GM12878 (cell line): ENCODE measurements at regions not wholly inside any gene's neighbourhood (a gene's known extent, or its start where the extent isn't known, plus 50 kb on each side); places are given as distances from the start of the nearest gene placed in this dataset.

Experiments
- ATAC-seq: fragments of 200-7000 bp; cut with Tn5 transposase; 3 replicates; pipeline ENCODE4 v1.9.1; 2020; ENCODE audit warnings: mild to moderate bottlenecking, moderate library complexity
- BruUV-seq: library from RNA; stranded (reverse); fragments of 400-500 nt; replicated peaks from 2 replicates; lab custom pipeline; 2021; lab: Mats Ljungman, UMichigan
- CTCF ChIA-PET: fragments of 300-600 bp; sonication (Branson Sonifier 250); formaldehyde crosslinking; extraction: SDS; loops from one replicate; lab custom pipeline; 2021; ENCODE audit warnings: inconsistent platforms; lab: Yijun Ruan, JAX
- POLR2A ChIA-PET: fragments of 350-600 bp; formaldehyde crosslinking; extraction: SDS; loops from one replicate; lab custom pipeline; 2021; ENCODE audit warnings: inconsistent platforms; lab: Charles Lee
- RAD21 ChIA-PET: fragments of 300-600 bp; sonication (Branson Sonifier 250); formaldehyde crosslinking; loops from one replicate; lab custom pipeline; 2023; ENCODE audit warnings: antibody characterized with exemption; ENCODE audit not compliant: unreplicated experiment; lab: Charles Lee
- SMC1A ChIA-PET: fragments of 300-600 bp; sonication (Branson Sonifier 250); formaldehyde crosslinking; loops from one replicate; lab custom pipeline; 2023; ENCODE audit not compliant: unreplicated experiment, uncharacterized antibody; lab: Charles Lee
- DNase-seq: peaks from one replicate; pipeline ENCODE4 v3.0.0-alpha.2; 2011; ENCODE audit warnings: low read depth, low spot score
- FAIRE-seq: peaks from 3 replicates; lab custom pipeline; 2011; peaks lifted over from hg19 to GRCh38; lab: Jason Lieb, UNC
- H2AFZ ChIP-seq: 2 replicates; pipeline ENCODE4 v1.6.0; 2011; ENCODE audit warnings: low read depth, low read length, control low read depth; ENCODE audit not compliant: control insufficient read depth
- H3K27ac ChIP-seq: 2 replicates; pipeline ENCODE4 v1.5.1; 2011; ENCODE audit warnings: control low read depth; ENCODE audit not compliant: control insufficient read depth, insufficient read depth
- H3K27me3 ChIP-seq, 2 experiments: replicated peaks in 1 of 2; 2 replicates each; pipeline versions ENCODE4 v1.6.0 to v1.6.1; 2011; ENCODE audit warnings: low read length in 1 of 2; ENCODE audit not compliant: control insufficient read depth in 2 of 2, insufficient read depth in 2 of 2
- H3K36me3 ChIP-seq, 2 experiments: 2 replicates each; pipeline ENCODE4 v1.5.1; 2011; ENCODE audit warnings: low read length in 1 of 2; ENCODE audit not compliant: control insufficient read depth in 2 of 2, insufficient read depth in 2 of 2
- H3K4me1 ChIP-seq: 2 replicates; pipeline ENCODE4 v1.6.1; 2011; ENCODE audit warnings: mild to moderate bottlenecking, low read length, moderate library complexity, mixed read lengths; ENCODE audit not compliant: control insufficient read depth, insufficient read depth
- H3K4me2 ChIP-seq: 2 replicates; pipeline ENCODE4 v1.6.0; 2011; ENCODE audit warnings: control low read depth; ENCODE audit not compliant: control insufficient read depth, insufficient read depth
- H3K4me3 ChIP-seq: fragments of 200-600 bp; sonication (generic); 2 replicates; pipeline ENCODE4 v1.5.1; 2016
- H3K79me2 ChIP-seq: 2 replicates; pipeline ENCODE4 v1.6.0; 2011; ENCODE audit warnings: low read length; ENCODE audit not compliant: control insufficient read depth, insufficient read depth
- H3K9ac ChIP-seq: 2 replicates; pipeline ENCODE4 v1.8.0; 2011; ENCODE audit warnings: low read length, control low read depth, mixed read lengths; ENCODE audit not compliant: control insufficient read depth, insufficient read depth
- H3K9me3 ChIP-seq: replicated peaks from 3 replicates; pipeline ENCODE4 v1.5.1; 2011; ENCODE audit warnings: mild to moderate bottlenecking, low read length; ENCODE audit not compliant: control insufficient read depth, insufficient read depth
- H4K20me1 ChIP-seq: 2 replicates; pipeline ENCODE4 v1.6.0; 2011; ENCODE audit not compliant: control insufficient read depth, insufficient read depth
- BCL3 ChIP-seq: IDR thresholded peaks from 2 replicates; pipeline ENCODE4 v1.6.1; 2011; ENCODE audit warnings: borderline replicate concordance, low read depth, mild to moderate bottlenecking, moderate library complexity, low read length; ENCODE audit not compliant: insufficient read depth, poor library complexity, severe bottlenecking
- CREB1 ChIP-seq: IDR thresholded peaks from 2 replicates; pipeline ENCODE4 v1.6.1; 2012; ENCODE audit warnings: low read depth, mild to moderate bottlenecking, inconsistent platforms
- ELK1 ChIP-seq: IDR thresholded peaks from 2 replicates; pipeline ENCODE4 v1.6.1; 2012; ENCODE audit warnings: low read depth, low read length, improper control_type of control experiment
- EP300 ChIP-seq, 2 experiments: fragments of 150-350 bp in 1 of 2; IDR thresholded peaks; 2 replicates each; pipeline ENCODE4 v1.6.1; 2011 to 2012; ENCODE audit warnings: low read depth in 2 of 2, low read length in 2 of 2, borderline replicate concordance in 1 of 2, improper control_type of control experiment in 1 of 2, inconsistent platforms in 1 of 2; ENCODE audit not compliant: control insufficient read depth in 1 of 2
- KDM1A ChIP-seq: fragments of 200-600 bp; sonication (generic); IDR thresholded peaks from 2 replicates; pipeline ENCODE4 v1.6.1; 2016; ENCODE audit warnings: borderline replicate concordance
- MTA3 ChIP-seq: IDR thresholded peaks from 2 replicates; pipeline ENCODE4 v1.6.1; 2012; ENCODE audit warnings: low read length, inconsistent platforms, borderline replicate concordance
- MYB ChIP-seq: fragments of 150-350 bp; IDR thresholded peaks from 2 replicates; pipeline ENCODE4 v1.6.1; 2014; ENCODE audit warnings: mild to moderate bottlenecking, low read depth, low read length, borderline replicate concordance
- NFYB ChIP-seq: IDR thresholded peaks from 2 replicates; pipeline ENCODE4 v1.6.1; 2011; ENCODE audit warnings: low read depth, mild to moderate bottlenecking, low read length, improper control_type of control experiment, moderate library complexity; ENCODE audit not compliant: insufficient read depth
- PBX3 ChIP-seq: IDR thresholded peaks from 2 replicates; pipeline ENCODE4 v1.6.1; 2011; ENCODE audit warnings: mild to moderate bottlenecking, low read depth, low read length, moderate library complexity; ENCODE audit not compliant: insufficient replicate concordance
- POU2F2 ChIP-seq: IDR thresholded peaks from 3 replicates; pipeline ENCODE4 v1.6.1; 2011; ENCODE audit warnings: low read depth, mild to moderate bottlenecking, low read length, borderline replicate concordance
- REST ChIP-seq: IDR thresholded peaks from 2 replicates; pipeline ENCODE4 v1.6.1; 2012; ENCODE audit warnings: mild to moderate bottlenecking, low read depth, low read length
- RFX5 ChIP-seq: IDR thresholded peaks from 2 replicates; pipeline ENCODE4 v1.6.1; 2011; ENCODE audit warnings: low read depth, low read length, improper control_type of control experiment
- SUZ12 ChIP-seq: fragments of 200-600 bp; sonication (generic); IDR thresholded peaks from one replicate; pipeline ENCODE4 v1.6.1; 2018; ENCODE audit warnings: antibody characterized with exemption, mild to moderate bottlenecking; ENCODE audit not compliant: unreplicated experiment
- TCF12 ChIP-seq: IDR thresholded peaks from 2 replicates; pipeline ENCODE4 v1.6.1; 2011; ENCODE audit warnings: low read depth, mild to moderate bottlenecking, low read length
- WGBS: methylation state at CpG from one replicate; pipeline ENCODE4 v1.1.6; 2016; ENCODE audit warnings: low lambda C conversion rate; ENCODE audit not compliant: insufficient replicate concordance, insufficient coverage; ENCODE audit errors: missing lambda C conversion rate; 5-methylcytosine and 5-hydroxymethylcytosine counted together
- in situ Hi-C: fragments of 300-500 bp; cut with MboI; formaldehyde crosslinking; loops from 9 replicates; pipeline ENCODE4 v1.14.3; 2018; ENCODE audit warnings: mixed read lengths
- intact Hi-C: fragments of 100-400 bp; cut with micrococcal nuclease; formaldehyde crosslinking; loops from one replicate; pipeline ENCODE4 v1.14.2; 2022; ENCODE audit not compliant: unreplicated experiment

- no peak for TF ChIP-seq REST
- TF ChIP-seq PBX3 = no peak
Measured at GRCh38 chr5:27502236-27502635, 463.9 kb upstream of the CDH9 start (continued).

- 0% methylated on average over 2 of the region's 2 CpGs for WGBS
- TF ChIP-seq KDM1A (no peak), MTA3 (no peak), SUZ12 (no peak), ELK1 (no peak), BCL3 (no peak), MYB (no peak), EP300 (IDR thresholded peaks at IDR 0.05; ENCODE audit: borderline replicate concordance in 1 of 2, control insufficient read depth in 1 of 2, low read depth in 2 of 2, low read length in 2 of 2) (no peak), TCF12 (no peak), POU2F2 (no peak), CREB1 (no peak), RFX5 (no peak), NFYB (no peak)
- ATAC-seq (no peak), FAIRE-seq (no peak), DNase-seq (no peak)
- no peaks in the 10 kb centered on the region for H3K27me3 ChIP-seq
- no peaks in the 10 kb centered on the region for H3K4me1 ChIP-seq
- ChIA-PET CTCF (no interaction called here), POLR2A (no interaction called here), SMC1A (interaction anchor here (0.7 kb wide), 1 partner anchor 10 kb away, joined by 3 read pairs; no protein-coding TSS in a partner anchor), RAD21 (no interaction called here)
- intact Hi-C loops = no loop called here
- in situ Hi-C loops = no loop called here
- no peaks in the 10 kb centered on the region for H3K79me2 ChIP-seq
- no peak overlapping the region for H3K27ac ChIP-seq
- H4K20me1 ChIP-seq = no peaks in the 10 kb centered on the region
- no peak overlapping the region for H3K4me3 ChIP-seq
- no peaks in the 10 kb centered on the region for H3K36me3 ChIP-seq
- H2AFZ ChIP-seq = no peak overlapping the region
- H3K9ac ChIP-seq = no peak overlapping the region
- no TSS peak for BruUV-seq
- H3K4me2 ChIP-seq = no peak overlapping the region
- no peaks in the 10 kb centered on the region for H3K9me3 ChIP-seq
Measured at GRCh38 chr5:27497491-27497890, 459.1 kb upstream of the CDH9 start.
